ENCODE measurements at regions not wholly inside any gene's neighbourhood (a gene's known extent, or its start where the extent isn't known, plus 50 kb on each side); places are given as distances from the start of the nearest gene placed in this dataset.
"Not testable (repeated sequence)": the region's sequence is repeated elsewhere in the genome, so short reads cannot be mapped to it uniquely, and the experiment has no call there.

DNA sequence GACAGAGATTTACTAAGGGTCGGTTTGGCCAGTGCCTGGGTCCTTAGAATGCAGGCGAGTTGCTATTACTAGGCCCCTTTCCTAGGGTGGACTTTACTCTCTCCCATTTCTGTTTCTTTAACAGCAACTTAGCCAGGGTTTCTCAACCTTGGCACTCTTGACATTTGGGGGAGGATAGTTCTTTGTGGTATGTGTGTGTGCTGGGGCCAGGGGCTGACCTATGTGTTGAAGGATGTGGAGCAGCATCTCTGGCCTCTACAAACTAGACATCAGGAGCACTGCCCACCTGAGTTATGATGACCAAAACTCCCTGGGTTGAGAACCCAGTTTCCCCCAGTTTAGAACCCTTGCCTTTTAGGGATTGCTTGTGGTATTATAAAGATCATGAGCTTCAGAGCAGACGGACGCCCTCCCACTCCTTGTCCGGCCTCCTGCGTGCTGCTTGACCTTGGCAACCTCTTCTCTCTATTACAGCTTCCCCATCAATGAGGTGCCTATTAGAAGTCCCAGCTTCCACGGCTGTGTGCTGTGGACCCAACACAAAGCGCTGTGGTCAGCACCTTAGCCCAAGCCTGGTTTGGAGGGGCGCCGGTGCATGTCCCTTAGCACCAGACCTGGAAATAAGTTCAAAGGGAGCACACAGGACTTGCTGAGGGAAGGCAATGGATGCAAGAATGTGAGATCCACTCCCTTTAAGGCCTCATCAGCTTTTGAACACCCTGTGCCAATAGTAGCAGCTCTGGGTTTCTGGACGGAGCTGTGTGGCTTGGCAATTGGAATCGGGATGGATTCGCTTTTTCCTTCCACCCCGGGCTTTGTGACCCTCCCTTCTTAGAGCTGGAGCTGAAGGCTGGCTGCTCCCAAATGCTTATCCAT lies 239.2 kb upstream of the MAF start:
- no peak overlapping the region for H3K4me3 ChIP-seq (ENCODE audit: low read depth, poor library complexity, severe bottlenecking)
- no peak for TF ChIP-seq POLR2A (IDR thresholded peaks at IDR 0.05)
- TF ChIP-seq, protein P1, sequence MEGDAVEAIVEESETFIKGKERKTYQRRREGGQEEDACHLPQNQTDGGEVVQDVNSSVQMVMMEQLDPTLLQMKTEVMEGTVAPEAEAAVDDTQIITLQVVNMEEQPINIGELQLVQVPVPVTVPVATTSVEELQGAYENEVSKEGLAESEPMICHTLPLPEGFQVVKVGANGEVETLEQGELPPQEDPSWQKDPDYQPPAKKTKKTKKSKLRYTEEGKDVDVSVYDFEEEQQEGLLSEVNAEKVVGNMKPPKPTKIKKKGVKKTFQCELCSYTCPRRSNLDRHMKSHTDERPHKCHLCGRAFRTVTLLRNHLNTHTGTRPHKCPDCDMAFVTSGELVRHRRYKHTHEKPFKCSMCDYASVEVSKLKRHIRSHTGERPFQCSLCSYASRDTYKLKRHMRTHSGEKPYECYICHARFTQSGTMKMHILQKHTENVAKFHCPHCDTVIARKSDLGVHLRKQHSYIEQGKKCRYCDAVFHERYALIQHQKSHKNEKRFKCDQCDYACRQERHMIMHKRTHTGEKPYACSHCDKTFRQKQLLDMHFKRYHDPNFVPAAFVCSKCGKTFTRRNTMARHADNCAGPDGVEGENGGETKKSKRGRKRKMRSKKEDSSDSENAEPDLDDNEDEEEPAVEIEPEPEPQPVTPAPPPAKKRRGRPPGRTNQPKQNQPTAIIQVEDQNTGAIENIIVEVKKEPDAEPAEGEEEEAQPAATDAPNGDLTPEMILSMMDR (IDR thresholded peaks at IDR 0.05), result no peak
- DNase-seq (ENCODE audit: low spot score in 2 of 2), result no peak
- 56 to 63% methylated on average over 14 of the region's 14 CpGs for WGBS, 2 donors
- intact Hi-C loops (cut with DNase I; ENCODE audit: low total_unique reads), result no loop called here

DNA sequence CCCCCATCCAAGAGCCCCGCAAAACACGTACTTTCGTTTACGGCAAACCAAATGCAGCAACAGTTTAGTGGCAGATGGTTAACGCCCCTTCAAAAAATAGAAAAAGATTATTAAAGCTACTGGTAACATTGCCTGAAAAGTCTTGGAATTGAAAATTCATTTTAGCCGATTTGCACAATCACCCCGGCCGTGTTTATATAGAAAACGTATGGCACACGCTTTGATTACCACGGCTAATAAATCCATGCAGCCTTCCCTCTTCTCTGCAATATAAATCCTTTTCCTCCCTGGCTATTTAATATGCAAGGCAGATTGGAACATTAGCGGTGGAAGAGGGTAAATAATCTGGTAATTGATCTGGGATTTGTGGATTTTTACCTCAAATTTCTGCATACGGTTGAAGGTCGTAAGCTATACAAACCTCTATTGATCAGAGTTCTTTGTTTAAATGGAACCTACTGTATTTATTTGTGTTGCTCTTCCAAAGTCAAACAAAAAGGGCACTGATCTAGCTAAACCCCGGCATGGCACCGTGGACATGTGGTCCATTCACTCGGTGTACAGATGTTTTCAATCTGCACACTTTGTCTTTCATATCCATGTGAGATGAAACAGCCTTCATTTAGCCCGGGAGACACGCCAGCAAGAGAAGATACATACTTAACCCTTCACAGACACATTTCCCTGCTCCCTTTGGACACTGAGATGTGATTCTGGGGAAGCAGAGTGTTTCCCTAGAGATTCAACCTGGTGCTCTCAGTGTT lies 238.1 kb upstream of the MAF start:
- DNase-seq (ENCODE audit: low spot score in 2 of 2), result no peak
- intact Hi-C loops (cut with DNase I; ENCODE audit: low total_unique reads), result no loop called here

DNA sequence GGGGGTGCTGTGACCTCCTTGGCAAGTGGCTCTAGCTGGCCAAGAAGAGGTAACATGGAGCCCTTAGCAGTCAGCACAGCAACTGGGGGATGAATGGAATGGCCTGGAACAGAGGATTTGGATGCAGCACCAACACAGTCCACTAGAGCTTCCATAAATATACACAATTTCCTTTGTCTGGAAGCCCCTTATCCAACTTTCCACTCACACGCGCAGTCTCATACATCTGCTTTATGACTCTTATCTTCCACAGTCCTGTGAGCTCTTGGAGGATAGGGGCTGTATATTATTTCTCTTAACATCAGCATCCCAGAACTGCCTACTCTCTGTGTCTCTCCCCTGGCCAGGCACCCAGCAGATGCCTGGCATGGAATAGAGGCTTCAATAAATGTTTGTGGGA lies 235.6 kb upstream of the MAF start:
- WGBS, 2 donors, result 79 to 80% methylated on average over 2 of the region's 2 CpGs
- DNase-seq (ENCODE audit: low spot score in 2 of 2), result no peak

More for the DNA sequence above, 238.1 kb upstream of the MAF start:
- no peak overlapping the region for H3K4me3 ChIP-seq (ENCODE audit: low read depth, poor library complexity, severe bottlenecking)
- TF ChIP-seq, protein P1 (IDR thresholded peaks at IDR 0.05), result no peak
- TF ChIP-seq POLR2A (IDR thresholded peaks at IDR 0.05), result no peak
- WGBS, 2 donors, result 50 to 56% methylated on average over 19 of the region's 19 CpGs

DNA sequence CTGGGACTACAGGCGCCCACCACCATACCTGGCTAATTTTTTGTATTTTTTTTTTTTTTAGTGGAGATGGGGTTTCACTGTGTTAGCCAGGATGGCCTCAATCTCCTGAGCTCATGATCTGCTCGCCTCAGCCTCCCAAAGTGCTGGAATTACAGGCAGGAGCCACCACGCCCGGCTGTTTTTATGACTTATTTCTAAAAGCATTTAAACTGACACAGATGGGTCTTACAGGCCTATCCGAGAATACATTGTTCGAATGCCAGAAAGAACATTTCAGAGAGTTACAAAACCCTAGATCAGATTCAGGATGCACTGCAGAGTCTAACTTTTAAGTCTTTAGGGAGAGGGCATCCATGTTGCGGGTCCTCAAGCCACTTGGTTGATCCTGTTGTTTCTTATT lies 234.7 kb upstream of the MAF start:
- TF ChIP-seq, protein P1 (IDR thresholded peaks at IDR 0.05), result no peak
- TF ChIP-seq POLR2A (IDR thresholded peaks at IDR 0.05), result no peak
- intact Hi-C loops (cut with DNase I; ENCODE audit: low total_unique reads), result no loop called here
- no peak overlapping the region for H3K4me3 ChIP-seq (ENCODE audit: low read depth, poor library complexity, severe bottlenecking)
- WGBS, 2 donors, result 73% methylated on average over 7 of the region's 7 CpGs
- DNase-seq (ENCODE audit: low spot score in 2 of 2), result peak in 1 of 2 donors; percentile 88

More for the DNA sequence above, 235.6 kb upstream of the MAF start:
- no peak overlapping the region for H3K4me3 ChIP-seq (ENCODE audit: low read depth, poor library complexity, severe bottlenecking)
- TF ChIP-seq POLR2A (IDR thresholded peaks at IDR 0.05), result no peak
- TF ChIP-seq, protein P1 (IDR thresholded peaks at IDR 0.05), result no peak
- intact Hi-C loops (cut with DNase I; ENCODE audit: low total_unique reads), result no loop called here

DNA sequence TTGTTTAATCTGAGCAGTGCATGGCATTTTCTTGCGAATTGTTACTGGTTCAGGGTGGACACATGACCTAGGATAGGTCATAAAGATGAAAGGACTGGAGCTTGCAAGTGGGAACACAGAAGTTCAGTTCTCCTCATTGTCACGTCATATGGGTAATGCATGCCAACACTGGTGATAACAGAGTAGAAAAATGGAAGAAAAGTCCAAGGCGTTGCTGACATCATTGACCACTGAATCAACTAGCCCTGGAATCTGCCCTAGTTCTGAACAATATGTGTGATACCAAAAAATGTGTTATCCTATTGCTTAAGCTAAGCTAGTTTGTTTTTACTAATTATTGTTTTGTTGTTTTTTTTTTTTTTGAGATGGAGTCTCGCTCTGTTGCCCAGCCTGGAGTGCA lies 234.2 kb upstream of the MAF start:
- DNase-seq (ENCODE audit: low spot score in 2 of 2), result no peak
- WGBS, 2 donors, result 68 to 82% methylated on average over 4 of the region's 4 CpGs
- TF ChIP-seq, protein P1 (IDR thresholded peaks at IDR 0.05), result no peak
- no peak for TF ChIP-seq POLR2A (IDR thresholded peaks at IDR 0.05)
- no peak overlapping the region for H3K4me3 ChIP-seq (ENCODE audit: low read depth, poor library complexity, severe bottlenecking)
- intact Hi-C loops (cut with DNase I; ENCODE audit: low total_unique reads), result no loop called here

DNA sequence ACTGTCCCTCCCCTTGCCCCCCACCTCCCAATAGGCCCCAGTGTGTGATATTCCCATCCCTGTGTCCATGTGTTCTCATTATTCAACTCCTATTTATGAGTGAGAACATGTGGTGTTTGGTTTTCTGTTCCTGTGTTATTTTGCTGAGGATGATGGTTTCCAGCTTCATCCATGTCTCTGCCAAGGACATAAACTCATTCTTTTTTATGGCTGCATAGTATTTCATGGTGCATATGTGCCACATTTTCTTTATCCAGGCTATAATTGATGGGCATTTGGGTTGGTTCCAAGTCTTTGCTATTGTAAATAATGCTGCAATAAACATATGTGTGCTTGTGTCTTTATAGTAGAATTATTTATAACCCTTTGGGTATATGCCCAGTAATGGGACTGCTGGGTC lies 233.5 kb upstream of the MAF start:
- intact Hi-C loops (cut with DNase I; ENCODE audit: low total_unique reads); DNase-seq (ENCODE audit: low spot score in 2 of 2); H3K4me3 ChIP-seq (ENCODE audit: low read depth, poor library complexity, severe bottlenecking): not testable (repeated sequence)

Data from lower leg skin (tissue), 4 donors.